AG08396 (cell line): ENCODE measurements at regions not wholly inside any gene's neighbourhood (a gene's known extent, or its start where the extent isn't known, plus 50 kb on each side); places are given as distances from the start of the nearest gene placed in this dataset.
"Not testable (repeated sequence)": the region's sequence is repeated elsewhere in the genome, so short reads cannot be mapped to it uniquely, and the experiment has no call there.

Experiments used
- DNase-seq: peaks from one replicate; pipeline ENCODE4 v3.0.0; 2012; ENCODE audit warnings: low spot score, mixed read lengths

- no peak for DNase-seq
Observed at GRCh38 chr19:23474172-23474571, 78.9 kb upstream of the ZNF91 start.

DNA sequence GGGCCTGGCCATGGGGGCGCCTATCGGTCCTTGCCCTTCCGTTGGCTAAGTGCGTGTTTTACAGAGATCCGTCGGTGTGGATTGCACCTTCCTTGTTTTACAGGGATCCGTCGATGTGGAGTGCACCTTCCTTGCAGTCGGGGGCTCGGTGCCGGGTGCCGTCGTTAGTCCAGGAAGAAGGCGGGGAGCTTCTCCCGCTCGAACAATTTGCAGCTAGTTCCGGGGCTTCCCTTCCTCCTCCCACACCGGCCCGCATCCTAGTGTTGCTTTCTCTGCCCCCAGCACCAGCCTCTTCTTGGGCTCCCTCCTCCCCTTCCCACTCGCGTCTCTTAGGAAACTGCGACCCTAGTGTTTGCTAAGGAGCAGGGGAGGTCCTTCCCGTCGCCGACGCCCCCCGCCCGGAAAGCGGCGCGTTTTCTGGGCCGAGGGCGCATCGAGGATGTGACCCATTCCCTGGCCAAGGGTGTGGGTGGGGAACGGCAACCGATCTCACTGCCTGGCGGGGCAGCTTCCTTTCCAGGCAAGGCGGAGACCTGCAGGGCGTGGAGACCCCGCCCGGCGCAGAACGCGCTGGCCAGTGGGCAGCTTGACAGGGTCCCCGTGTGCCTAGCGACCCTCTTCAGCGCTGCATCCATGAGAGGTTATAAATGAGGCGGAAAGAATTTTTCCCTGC, 75.7 kb upstream of the ZNF91 start:
- no peak for DNase-seq

DNA sequence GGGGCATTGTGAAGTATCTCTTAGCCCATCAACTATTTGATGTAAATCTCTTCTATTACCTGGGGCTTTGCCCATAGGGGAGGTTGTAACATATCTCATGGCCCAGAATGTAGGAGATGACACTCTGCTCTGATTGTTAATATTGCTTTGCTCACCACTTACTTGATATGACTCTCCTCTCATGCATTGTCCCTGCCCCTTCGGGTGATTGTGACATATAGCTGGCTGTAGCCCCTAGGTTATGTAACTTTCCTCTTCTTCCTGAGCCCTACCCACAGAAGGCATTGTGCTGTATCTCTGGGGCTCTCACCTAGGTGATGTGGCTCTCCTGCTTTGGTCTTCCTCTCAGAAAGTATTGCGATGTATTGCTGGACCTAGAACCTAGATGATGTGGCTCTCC, 69.1 kb upstream of the ZNF91 start:
- DNase-seq: not testable (repeated sequence)

- DNase-seq: no peak
Observed at GRCh38 chr19:23461120-23461519, 65.8 kb upstream of the ZNF91 start.

DNA sequence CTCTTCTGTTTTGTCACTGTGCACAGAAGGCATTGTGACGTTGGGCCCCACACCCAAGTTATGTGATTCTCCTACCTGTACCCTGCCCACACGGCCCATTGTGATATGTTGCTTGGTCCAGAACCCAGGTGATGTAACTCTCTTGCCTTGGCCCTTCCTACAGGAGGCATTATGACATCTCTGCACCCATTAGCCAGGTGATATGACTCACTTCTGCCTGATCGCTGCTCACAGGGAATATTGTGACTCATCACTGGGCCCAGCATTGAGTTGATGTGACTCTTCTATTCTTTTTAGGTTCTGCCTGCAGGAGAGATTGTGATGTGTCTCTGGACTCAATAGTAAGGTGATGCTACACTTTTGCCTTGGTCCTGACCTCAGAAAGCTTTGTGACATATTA, 65.4 kb upstream of the ZNF91 start:
- DNase-seq: no peak
